GM18507 (cell line): ENCODE measurements at regions not wholly inside any gene's neighbourhood (a gene's known extent, or its start where the extent isn't known, plus 50 kb on each side); places are given as distances from the start of the nearest gene placed in this dataset.

Experiments used
- DNase-seq: peaks from one replicate; pipeline ENCODE4 v3.0.0; 2011; ENCODE audit warnings: low read depth; ENCODE audit not compliant: insufficient read length; ENCODE audit errors: extremely low spot score
- FAIRE-seq: peaks from 2 replicates; lab custom pipeline; 2011; peaks lifted over from hg19 to GRCh38; lab: Jason Lieb, UNC

DNA sequence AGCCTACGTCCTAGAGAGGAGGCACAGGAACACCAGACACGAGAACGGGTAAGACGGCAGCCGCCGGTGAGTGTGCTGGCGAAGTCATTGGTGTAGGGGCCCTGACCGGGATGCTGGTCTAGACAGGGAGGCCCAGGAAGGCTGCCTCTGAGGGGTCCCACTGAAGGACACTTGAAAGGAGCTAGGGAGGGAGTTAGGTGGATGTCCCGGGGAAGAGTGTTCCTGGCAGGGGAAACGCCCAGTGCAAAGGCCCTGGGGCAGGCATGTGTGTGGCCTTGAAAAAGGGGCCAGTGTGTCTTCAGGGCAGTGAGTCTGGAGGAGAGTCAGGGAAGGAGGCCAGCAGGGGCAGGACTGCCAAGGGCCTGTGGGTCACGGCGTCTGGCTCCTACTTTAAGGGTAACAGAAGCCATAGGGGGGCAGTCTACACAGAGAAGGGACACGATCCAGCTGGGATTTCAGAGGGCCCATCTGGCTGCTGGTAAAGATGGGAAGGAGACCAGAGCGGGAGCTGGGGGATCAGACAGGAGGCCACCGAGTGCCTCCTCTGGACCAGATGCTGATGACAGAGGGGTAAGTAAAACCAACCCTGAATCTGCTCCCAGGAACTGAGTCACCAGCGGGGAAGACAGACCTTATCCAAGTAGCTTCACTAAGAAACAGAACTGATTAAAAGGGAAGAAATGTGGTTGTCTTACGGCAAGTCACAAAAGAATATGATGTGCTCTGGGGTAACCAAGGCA, 115.9 kb downstream of the LITAF start:
- FAIRE-seq (no peak), DNase-seq (no peak)

GRCh38 chr16:11471548-11471947, 115.2 kb downstream of the LITAF start:
- no peak for FAIRE-seq

GRCh38 chr16:11472410-11472809, 114.3 kb downstream of the LITAF start:
- DNase-seq, result no peak
- FAIRE-seq, result no peak

More at GRCh38 chr16:11471548-11471947, 115.2 kb downstream of the LITAF start:
- no peak for DNase-seq

DNA sequence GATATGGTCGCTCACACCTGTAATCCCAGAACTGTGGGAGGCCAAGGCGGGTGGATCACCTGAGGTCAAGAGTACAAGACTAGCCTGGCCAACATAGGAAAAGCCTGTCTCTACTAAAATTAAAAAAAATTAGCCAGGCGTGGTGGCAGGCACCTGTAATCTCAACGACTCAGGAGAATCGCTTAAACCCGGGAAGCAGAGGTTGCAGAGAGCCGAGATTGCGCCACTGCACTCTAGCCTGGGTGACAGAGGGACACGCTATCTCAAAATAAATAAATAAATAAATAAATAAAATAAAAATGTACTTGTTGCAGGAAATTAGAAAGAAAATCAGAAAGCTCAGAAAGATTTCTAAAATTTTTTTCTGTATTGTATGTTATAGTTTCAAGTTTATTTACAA, 113.9 kb downstream of the LITAF start:
- DNase-seq (no peak), FAIRE-seq (no peak)

- FAIRE-seq (no peak), DNase-seq (no peak)
Observed at GRCh38 chr16:11473728-11474127, 113.0 kb downstream of the LITAF start.

GRCh38 chr16:11474617-11475291, 112.0 kb downstream of the LITAF start:
- no peak for FAIRE-seq

DNA sequence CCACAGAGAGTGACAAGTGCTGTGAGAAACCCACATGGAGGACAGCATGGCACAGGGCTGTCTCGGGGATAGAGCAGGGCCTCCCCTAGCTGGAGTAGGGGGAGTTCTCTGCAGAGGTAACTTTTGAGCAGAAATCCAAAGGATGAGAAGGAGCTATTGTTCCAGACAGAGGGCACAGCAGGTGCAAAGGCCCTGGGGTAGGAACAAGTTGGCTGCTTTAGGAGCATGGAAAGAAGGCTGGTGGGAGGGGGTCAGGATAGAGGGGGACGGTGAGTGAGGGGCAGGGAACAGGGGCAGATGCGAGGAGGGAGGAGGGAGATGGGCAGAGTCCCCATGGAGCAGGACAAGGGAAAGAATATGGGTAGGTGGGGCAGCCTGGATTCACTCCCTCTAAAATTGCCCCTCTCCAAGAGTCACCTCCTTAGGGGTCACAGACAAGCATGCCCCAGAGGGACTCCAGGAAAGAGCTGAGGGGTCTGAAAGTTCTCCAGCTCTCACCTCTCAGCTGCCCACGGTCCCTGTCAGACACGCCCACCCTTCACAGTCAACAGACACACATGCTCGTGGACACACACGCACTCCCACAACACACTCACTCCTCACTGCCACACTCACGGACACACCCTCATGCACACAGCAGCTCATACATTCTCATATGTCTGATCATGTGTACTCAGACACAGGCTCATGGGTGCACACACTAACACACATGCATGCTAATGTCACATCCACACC, 110.7 kb downstream of the LITAF start:
- no peak for DNase-seq
- no peak for FAIRE-seq

More at GRCh38 chr16:11474617-11475291, 112.0 kb downstream of the LITAF start:
- DNase-seq, result no peak

DNA sequence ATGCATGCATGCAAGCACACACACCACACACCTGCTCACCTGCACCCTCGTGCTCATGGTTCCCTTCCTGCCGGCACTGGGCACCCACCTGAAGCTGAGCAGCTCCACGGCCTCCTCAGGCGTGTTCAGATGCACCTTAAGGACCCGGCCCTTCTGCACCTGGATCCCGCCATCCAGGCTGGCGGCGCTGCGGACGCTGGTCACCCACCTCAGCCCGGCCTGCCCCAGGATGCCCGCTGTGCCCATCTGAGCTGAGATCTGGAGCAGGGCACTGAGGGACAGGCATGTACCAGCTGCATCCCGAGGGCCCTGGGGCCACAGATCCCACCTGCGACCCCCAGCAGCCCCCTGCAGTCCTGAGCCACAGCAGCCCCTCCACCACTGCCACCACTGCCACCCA, 110.0 kb downstream of the LITAF start:
- FAIRE-seq, result no peak
- DNase-seq, result no peak

DNA sequence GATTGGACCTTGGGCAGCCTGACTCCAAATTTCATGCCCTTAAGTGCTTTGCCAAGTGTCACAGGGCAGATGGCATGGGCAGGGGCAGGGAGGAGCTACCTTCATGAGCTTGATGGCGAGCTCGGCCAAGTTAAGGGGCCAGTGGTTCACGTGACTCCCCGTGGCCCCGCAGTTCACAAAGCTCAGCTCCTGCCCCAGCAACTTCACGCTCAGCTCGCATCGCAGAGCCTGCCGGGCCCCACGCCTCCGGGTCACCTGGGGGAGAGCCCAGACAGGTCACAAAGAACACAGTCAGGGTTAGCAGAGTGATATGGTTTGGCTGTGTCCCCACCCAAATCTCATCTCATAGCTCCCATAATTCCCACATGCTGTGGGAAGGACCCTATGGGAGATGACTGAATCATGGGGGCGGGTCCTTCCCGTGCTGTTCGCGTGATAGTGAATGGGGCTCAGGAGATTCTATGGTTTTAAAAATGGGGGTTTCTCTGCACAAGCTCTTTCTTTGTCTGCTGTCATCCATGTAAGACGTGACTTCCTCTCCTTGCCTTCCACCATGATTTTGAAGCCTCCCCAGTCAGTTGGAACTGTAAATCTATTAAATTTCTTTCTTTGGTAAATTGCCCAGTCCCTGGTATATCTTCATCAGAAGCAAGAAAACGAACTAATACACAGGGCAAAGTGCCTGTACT, 108.1 kb downstream of the LITAF start:
- FAIRE-seq (no peak), DNase-seq (no peak)

DNA sequence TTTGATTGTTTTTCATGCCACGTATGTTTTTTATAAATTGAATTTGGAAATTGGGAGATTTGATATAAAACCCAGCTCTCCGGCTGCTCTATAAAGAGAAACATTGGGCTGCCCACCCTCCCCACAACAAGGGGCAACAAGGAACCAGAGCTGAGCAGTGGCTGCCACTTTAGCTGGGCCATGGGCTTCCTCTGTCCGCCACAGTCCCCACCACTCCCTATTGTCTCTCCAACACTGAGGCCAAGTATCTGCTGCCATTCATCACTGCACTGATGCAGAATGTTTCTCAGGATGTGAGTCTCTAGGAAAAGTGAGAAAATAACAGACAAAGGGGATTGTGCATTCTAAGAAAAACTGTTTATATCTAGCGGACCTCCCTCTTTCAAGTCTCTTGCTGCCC, 106.8 kb downstream of the LITAF start:
- DNase-seq (no peak), FAIRE-seq (no peak)

DNA sequence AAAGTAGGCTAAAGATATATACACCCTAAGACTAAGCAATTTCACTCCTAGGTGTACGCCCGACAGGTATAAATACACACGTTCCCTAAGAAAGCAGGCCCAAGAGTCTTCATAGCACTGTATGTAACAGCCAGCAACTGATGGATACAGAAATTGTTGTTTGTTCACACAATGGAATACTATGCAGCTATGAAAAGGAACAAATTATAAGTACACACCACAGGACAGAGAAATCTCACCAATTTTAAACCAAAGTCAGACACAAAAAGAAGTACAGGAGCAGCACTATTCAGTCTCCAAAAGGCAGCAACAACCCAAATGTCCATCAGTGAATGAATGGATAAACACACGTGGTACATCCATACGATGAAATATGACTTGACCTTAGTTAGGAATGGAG, 106.1 kb downstream of the LITAF start:
- FAIRE-seq, result no peak

GRCh38 chr16:11481987-11482386, 104.7 kb downstream of the LITAF start:
- DNase-seq, result no peak

More for the DNA sequence above, 106.1 kb downstream of the LITAF start:
- no peak for DNase-seq

DNA sequence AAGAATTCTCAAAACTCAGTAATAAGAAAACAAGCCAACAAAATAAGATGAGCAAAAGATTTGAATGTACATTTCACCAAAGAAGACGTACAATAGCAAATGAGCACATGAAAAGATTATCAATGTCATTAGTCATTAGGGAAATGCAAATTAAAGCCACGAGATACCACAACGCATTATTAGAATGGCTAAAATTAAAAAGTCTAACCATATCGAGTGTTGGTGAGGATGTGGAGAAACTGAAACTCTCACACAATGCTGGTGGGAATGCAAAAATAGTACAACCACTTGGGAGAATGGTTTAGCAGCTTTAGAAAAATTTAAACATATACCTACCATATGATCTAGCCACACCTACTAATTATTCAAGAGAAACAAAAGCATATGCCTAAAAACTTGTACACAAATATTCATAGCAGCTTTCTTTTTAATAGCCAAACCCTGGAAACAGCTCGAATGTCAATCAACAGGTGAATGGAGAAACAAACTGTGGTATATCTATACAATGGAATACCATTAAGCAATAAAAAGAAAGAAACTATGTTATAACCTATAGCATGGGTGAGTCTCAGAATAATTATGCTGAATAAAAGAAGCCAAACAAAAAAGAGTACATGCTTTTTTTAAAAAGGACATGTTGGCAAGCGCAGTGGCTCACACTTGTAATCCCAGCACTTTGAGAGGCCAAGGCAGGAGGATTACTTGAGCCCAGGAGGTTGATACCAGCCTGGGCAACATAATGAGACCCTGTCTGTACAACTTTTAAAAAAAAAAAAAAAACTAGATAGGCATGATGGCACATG, 103.6 kb downstream of the LITAF start:
- DNase-seq (no peak), FAIRE-seq (no peak)

More at GRCh38 chr16:11481987-11482386, 104.7 kb downstream of the LITAF start:
- FAIRE-seq, result no peak

DNA sequence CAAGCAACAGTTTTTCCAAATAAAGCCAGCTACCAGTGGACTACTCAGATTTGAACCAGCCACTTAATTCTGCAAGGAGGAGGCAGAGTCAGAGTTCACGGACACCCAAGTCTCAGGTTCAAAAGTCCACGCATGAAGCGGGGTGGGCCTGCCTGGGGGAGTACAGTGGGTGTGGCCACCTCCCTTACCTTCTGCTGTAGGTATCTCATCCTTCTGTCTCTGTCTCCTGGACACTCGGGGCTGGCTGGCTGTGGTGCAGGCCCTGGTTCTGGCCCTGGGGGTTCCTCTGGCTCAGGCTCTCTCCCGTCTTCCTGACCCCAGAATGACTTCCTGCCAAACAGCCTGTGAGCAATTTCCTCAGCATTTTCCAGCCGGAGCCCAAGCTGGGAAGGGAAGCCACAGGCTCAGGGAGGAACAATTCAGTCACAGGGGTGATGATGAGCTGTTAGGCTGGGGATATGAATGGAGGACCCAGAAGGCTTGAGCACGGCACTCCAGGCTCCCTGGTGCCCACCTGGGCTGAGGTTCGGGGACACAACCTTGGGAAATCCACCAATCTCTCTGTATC, 101.9 kb downstream of the LITAF start:
- DNase-seq, result no peak
- no peak for FAIRE-seq

- no peak for FAIRE-seq
- no peak for DNase-seq
Observed at GRCh38 chr16:11485676-11486075, 101.0 kb downstream of the LITAF start.

DNA sequence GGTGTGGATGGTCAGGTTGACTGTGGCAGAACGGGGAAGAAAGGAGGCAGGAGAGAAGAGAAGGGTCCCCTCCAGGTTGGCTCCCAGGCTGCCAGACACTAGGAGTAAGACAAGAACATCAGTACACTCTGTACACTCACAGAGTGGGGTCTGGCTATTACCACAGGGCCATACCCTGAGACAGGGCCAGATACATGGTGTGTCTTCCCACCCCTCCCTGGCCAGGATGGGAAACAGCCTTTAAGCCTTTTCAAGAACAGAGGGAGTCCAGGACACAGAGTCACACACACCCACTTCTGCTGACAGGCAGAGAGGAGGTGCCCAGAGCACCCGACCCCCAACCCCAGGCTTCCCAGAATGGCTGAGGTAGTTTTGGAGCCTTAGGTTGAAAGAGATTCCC, 99.4 kb downstream of the LITAF start:
- FAIRE-seq, result no peak

DNA sequence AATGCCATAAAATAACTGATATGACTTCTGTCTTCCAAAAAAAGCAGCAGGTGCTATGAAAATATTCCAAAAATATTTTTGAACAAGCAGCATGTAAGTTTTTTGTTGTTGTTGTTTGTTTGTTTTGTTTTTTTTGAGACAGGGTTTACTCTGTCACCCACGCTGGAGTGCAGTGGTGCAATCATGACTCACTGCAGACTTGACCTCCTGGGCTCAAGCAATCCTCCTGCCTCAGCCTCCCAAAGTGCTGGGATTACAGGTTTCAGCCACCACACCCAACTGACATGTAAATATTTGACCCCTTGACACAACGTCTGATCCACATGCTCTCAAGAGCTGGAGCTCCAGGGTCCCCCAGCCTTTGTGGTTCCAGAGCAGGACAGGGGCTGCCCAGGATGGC, 98.4 kb downstream of the LITAF start:
- DNase-seq (no peak), FAIRE-seq (no peak)

More for the DNA sequence above, 99.4 kb downstream of the LITAF start:
- DNase-seq, result no peak

- FAIRE-seq, result no peak
- no peak for DNase-seq
Observed at GRCh38 chr16:11491524-11491923, 95.2 kb downstream of the LITAF start.
